Activated CD4-positive, alpha-beta T cell treated with anti-CD3 and anti-CD28 coated beads for 24 hours (primary cell): ENCODE measurements at regions not wholly inside any gene's neighbourhood (a gene's known extent, or its start where the extent isn't known, plus 50 kb on each side); places are given as distances from the start of the nearest gene placed in this dataset.
"Not testable (repeated sequence)": the region's sequence is repeated elsewhere in the genome, so short reads cannot be mapped to it uniquely, and the experiment has no call there.

ENCODE experiments used
- DNase-seq, 2 donors: peaks; one replicate each; pipeline ENCODE4 v3.0.0-alpha.2; 2020; ENCODE audit warnings: low read depth in 2 of 2

- DNase-seq, result no peak
Observed at GRCh38 chr2:215537611-215538010, 101.7 kb upstream of the FN1 start.

GRCh38 chr2:215536510-215536909, 100.6 kb upstream of the FN1 start:
- DNase-seq, result no peak

- DNase-seq, result no peak
Observed at GRCh38 chr2:215535741-215536140, 99.9 kb upstream of the FN1 start.

GRCh38 chr2:215535125-215535668, 99.3 kb upstream of the FN1 start:
- DNase-seq, result no peak

GRCh38 chr2:215533716-215534115, 97.8 kb upstream of the FN1 start:
- DNase-seq, result not testable (repeated sequence)

- no peak for DNase-seq
Observed at GRCh38 chr2:215532844-215533243, 97.0 kb upstream of the FN1 start.

- no peak for DNase-seq
Observed at GRCh38 chr2:215531284-215531683, 95.4 kb upstream of the FN1 start.

- no peak for DNase-seq
Observed at GRCh38 chr2:215530191-215530968, 94.5 kb upstream of the FN1 start.

- no peak for DNase-seq
Observed at GRCh38 chr2:215529271-215529670, 93.4 kb upstream of the FN1 start.

- no peak for DNase-seq
Observed at GRCh38 chr2:215528555-215528954, 92.7 kb upstream of the FN1 start.

- no peak for DNase-seq
Observed at GRCh38 chr2:215527736-215528135, 91.9 kb upstream of the FN1 start.

- DNase-seq, result no peak
Observed at GRCh38 chr2:215526341-215526740, 90.5 kb upstream of the FN1 start.

GRCh38 chr2:215522237-215522636, 86.4 kb upstream of the FN1 start:
- DNase-seq, result no peak

- DNase-seq, result no peak
Observed at GRCh38 chr2:215521031-215521430, 85.2 kb upstream of the FN1 start.

GRCh38 chr2:215517391-215517790, 81.5 kb upstream of the FN1 start:
- DNase-seq, result no peak

GRCh38 chr2:215514516-215514915, 78.6 kb upstream of the FN1 start:
- no peak for DNase-seq

- DNase-seq, result no peak
Observed at GRCh38 chr2:215511454-215512346, 75.8 kb upstream of the FN1 start.

GRCh38 chr2:215507836-215508235, 72.0 kb upstream of the FN1 start:
- no peak for DNase-seq

GRCh38 chr2:215507136-215507535, 71.3 kb upstream of the FN1 start:
- no peak for DNase-seq

- no peak for DNase-seq
Observed at GRCh38 chr2:215506604-215506990, 70.7 kb upstream of the FN1 start.

- DNase-seq, result no peak
Observed at GRCh38 chr2:215505044-215505786, 69.3 kb upstream of the FN1 start.

- DNase-seq, result no peak
Observed at GRCh38 chr2:215504547-215504946, 68.7 kb upstream of the FN1 start.
